ENCODE measurements at regions not wholly inside any gene's neighbourhood (a gene's known extent, or its start where the extent isn't known, plus 50 kb on each side); places are given as distances from the start of the nearest gene placed in this dataset.
"Not testable (repeated sequence)": the region's sequence is repeated elsewhere in the genome, so short reads cannot be mapped to it uniquely, and the experiment has no call there.

GRCh38 chr2:225806105-225806504 is 406.6 kb downstream of the NYAP2 start:
- H3K9me3 Mint-ChIP-seq = no peaks in the 10 kb centered on the region
- DNase-seq = no peak
- H3K27me3 Mint-ChIP-seq = no peaks in the 10 kb centered on the region
- H3K4me3 Mint-ChIP-seq = no peak overlapping the region
- H3K4me1 Mint-ChIP-seq (ENCODE audit: low read depth) = no peaks in the 10 kb centered on the region
- H3K27ac Mint-ChIP-seq = no peak overlapping the region
- no peaks in the 10 kb centered on the region for H3K36me3 Mint-ChIP-seq (ENCODE audit: low read depth)

GRCh38 chr2:225802076-225802475 is 402.6 kb downstream of the NYAP2 start:
- not testable (repeated sequence) for H3K27ac Mint-ChIP-seq; DNase-seq; H3K4me3 Mint-ChIP-seq; H3K36me3 Mint-ChIP-seq (ENCODE audit: low read depth); H3K9me3 Mint-ChIP-seq; H3K4me1 Mint-ChIP-seq (ENCODE audit: low read depth); H3K27me3 Mint-ChIP-seq

GRCh38 chr2:225797394-225797793 is 397.9 kb downstream of the NYAP2 start:
- Mint-ChIP-seq H3K36me3 (ENCODE audit: low read depth) (no peaks in the 10 kb centered on the region), H3K27me3 (peaks cover 13% of the 10 kb centered on the region), H3K4me3 (no peak overlapping the region), H3K9me3 (no peaks in the 10 kb centered on the region), H3K4me1 (ENCODE audit: low read depth) (no peaks in the 10 kb centered on the region), H3K27ac (no peak overlapping the region)
- DNase-seq = no peak

GRCh38 chr2:225794652-225795400 is 395.3 kb downstream of the NYAP2 start:
- no peaks in the 10 kb centered on the region for H3K4me1 Mint-ChIP-seq (ENCODE audit: low read depth)
- no peaks in the 10 kb centered on the region for H3K36me3 Mint-ChIP-seq (ENCODE audit: low read depth)
- no peak overlapping the region for H3K4me3 Mint-ChIP-seq
- H3K27me3 Mint-ChIP-seq = peaks cover 10% of the 10 kb centered on the region
- H3K9me3 Mint-ChIP-seq = no peaks in the 10 kb centered on the region
- H3K27ac Mint-ChIP-seq = no peak overlapping the region
- DNase-seq = no peak

- H3K27me3 Mint-ChIP-seq = peaks cover 8% of the 10 kb centered on the region
- DNase-seq = no peak
- H3K4me3 Mint-ChIP-seq = no peak overlapping the region
- H3K27ac Mint-ChIP-seq = no peak overlapping the region
- no peaks in the 10 kb centered on the region for H3K36me3 Mint-ChIP-seq (ENCODE audit: low read depth)
- H3K9me3 Mint-ChIP-seq = no peaks in the 10 kb centered on the region
- H3K4me1 Mint-ChIP-seq (ENCODE audit: low read depth) = no peaks in the 10 kb centered on the region
Observed at GRCh38 chr2:225793736-225794550, 394.4 kb downstream of the NYAP2 start.

- H3K36me3 Mint-ChIP-seq (ENCODE audit: low read depth) = no peaks in the 10 kb centered on the region
- no peak overlapping the region for H3K4me3 Mint-ChIP-seq
- no peak for DNase-seq
- no peaks in the 10 kb centered on the region for H3K9me3 Mint-ChIP-seq
- H3K4me1 Mint-ChIP-seq (ENCODE audit: low read depth) = no peaks in the 10 kb centered on the region
- peaks cover 7% of the 10 kb centered on the region for H3K27me3 Mint-ChIP-seq
- no peak overlapping the region for H3K27ac Mint-ChIP-seq
Observed at GRCh38 chr2:225788571-225789094, 389.1 kb downstream of the NYAP2 start.

- Mint-ChIP-seq H3K4me1 (ENCODE audit: low read depth) (no peaks in the 10 kb centered on the region), H3K9me3 (no peaks in the 10 kb centered on the region)
- no peak for DNase-seq
Observed at GRCh38 chr2:225787497-225787896, 388.0 kb downstream of the NYAP2 start.

GRCh38 chr2:225781991-225782390 is 382.5 kb downstream of the NYAP2 start:
- Mint-ChIP-seq H3K9me3 (no peaks in the 10 kb centered on the region), H3K36me3 (ENCODE audit: low read depth) (no peaks in the 10 kb centered on the region), H3K27me3 (peaks cover 8% of the 10 kb centered on the region), H3K4me1 (ENCODE audit: low read depth) (no peaks in the 10 kb centered on the region), H3K27ac (no peak overlapping the region), H3K4me3 (no peak overlapping the region)
- DNase-seq = no peak

More at GRCh38 chr2:225787497-225787896, 388.0 kb downstream of the NYAP2 start:
- Mint-ChIP-seq H3K27ac (no peak overlapping the region), H3K4me3 (no peak overlapping the region), H3K27me3 (peaks cover 8% of the 10 kb centered on the region), H3K36me3 (ENCODE audit: low read depth) (no peaks in the 10 kb centered on the region)

- Mint-ChIP-seq H3K4me1 (ENCODE audit: low read depth) (no peaks in the 10 kb centered on the region), H3K27me3 (peaks cover 8% of the 10 kb centered on the region), H3K27ac (no peak overlapping the region), H3K4me3 (no peak overlapping the region), H3K36me3 (ENCODE audit: low read depth) (no peaks in the 10 kb centered on the region), H3K9me3 (no peaks in the 10 kb centered on the region)
- no peak for DNase-seq
Observed at GRCh38 chr2:225781145-225781544, 381.6 kb downstream of the NYAP2 start.

GRCh38 chr2:225779829-225780228 is 380.3 kb downstream of the NYAP2 start:
- no peaks in the 10 kb centered on the region for H3K4me1 Mint-ChIP-seq (ENCODE audit: low read depth)

GRCh38 chr2:225773148-225773547 is 373.6 kb downstream of the NYAP2 start:
- no peak for DNase-seq
- H3K27me3 Mint-ChIP-seq = peaks cover 2% of the 10 kb centered on the region
- H3K36me3 Mint-ChIP-seq (ENCODE audit: low read depth) = no peaks in the 10 kb centered on the region
- no peaks in the 10 kb centered on the region for H3K4me1 Mint-ChIP-seq (ENCODE audit: low read depth)
- peaks cover 4% of the 10 kb centered on the region for H3K9me3 Mint-ChIP-seq
- H3K4me3 Mint-ChIP-seq = no peak overlapping the region
- H3K27ac Mint-ChIP-seq = no peak overlapping the region

More at GRCh38 chr2:225779829-225780228, 380.3 kb downstream of the NYAP2 start:
- H3K4me3 Mint-ChIP-seq = no peak overlapping the region
- peaks cover 1% of the 10 kb centered on the region for H3K9me3 Mint-ChIP-seq
- peaks cover 5% of the 10 kb centered on the region for H3K27me3 Mint-ChIP-seq
- no peak overlapping the region for H3K27ac Mint-ChIP-seq
- no peak for DNase-seq
- no peaks in the 10 kb centered on the region for H3K36me3 Mint-ChIP-seq (ENCODE audit: low read depth)

- H3K4me3 Mint-ChIP-seq = no peak overlapping the region
- H3K4me1 Mint-ChIP-seq (ENCODE audit: low read depth) = no peaks in the 10 kb centered on the region
- no peak overlapping the region for H3K27ac Mint-ChIP-seq
- no peak for DNase-seq
- H3K27me3 Mint-ChIP-seq = peaks cover 2% of the 10 kb centered on the region
- peaks cover 4% of the 10 kb centered on the region for H3K9me3 Mint-ChIP-seq
- no peaks in the 10 kb centered on the region for H3K36me3 Mint-ChIP-seq (ENCODE audit: low read depth)
Observed at GRCh38 chr2:225771701-225772100, 372.2 kb downstream of the NYAP2 start.

GRCh38 chr2:225768741-225769140 is 369.2 kb downstream of the NYAP2 start:
- no peaks in the 10 kb centered on the region for H3K4me1 Mint-ChIP-seq (ENCODE audit: low read depth)
- no peaks in the 10 kb centered on the region for H3K36me3 Mint-ChIP-seq (ENCODE audit: low read depth)
- no peak overlapping the region for H3K27ac Mint-ChIP-seq
- H3K27me3 Mint-ChIP-seq = peaks cover 2% of the 10 kb centered on the region
- no peak for DNase-seq
- H3K9me3 Mint-ChIP-seq = no peaks in the 10 kb centered on the region
- no peak overlapping the region for H3K4me3 Mint-ChIP-seq

- H3K9me3 Mint-ChIP-seq = no peaks in the 10 kb centered on the region
- no peaks in the 10 kb centered on the region for H3K27me3 Mint-ChIP-seq
- H3K36me3 Mint-ChIP-seq (ENCODE audit: low read depth) = no peaks in the 10 kb centered on the region
- no peak overlapping the region for H3K4me3 Mint-ChIP-seq
- H3K4me1 Mint-ChIP-seq (ENCODE audit: low read depth) = no peaks in the 10 kb centered on the region
- no peak overlapping the region for H3K27ac Mint-ChIP-seq
- no peak for DNase-seq
Observed at GRCh38 chr2:225766431-225766830, 366.9 kb downstream of the NYAP2 start.

- no peak for DNase-seq
- H3K4me1 Mint-ChIP-seq (ENCODE audit: low read depth) = no peaks in the 10 kb centered on the region
- no peak overlapping the region for H3K27ac Mint-ChIP-seq
- no peak overlapping the region for H3K4me3 Mint-ChIP-seq
- no peaks in the 10 kb centered on the region for H3K36me3 Mint-ChIP-seq (ENCODE audit: low read depth)
- H3K27me3 Mint-ChIP-seq = no peaks in the 10 kb centered on the region
- H3K9me3 Mint-ChIP-seq = no peaks in the 10 kb centered on the region
Observed at GRCh38 chr2:225765820-225766219, 366.3 kb downstream of the NYAP2 start.

Data from activated T-cell treated with anti-CD3 and anti-CD28 coated beads, Interleukin-2, amount 50 U/mL, for 24 hours (primary cell).